Esophagus muscularis mucosa (tissue), 4 donors: ENCODE measurements at regions not wholly inside any gene's neighbourhood (a gene's known extent, or its start where the extent isn't known, plus 50 kb on each side); places are given as distances from the start of the nearest gene placed in this dataset.
"Not testable (repeated sequence)": the region's sequence is repeated elsewhere in the genome, so short reads cannot be mapped to it uniquely, and the experiment has no call there.

Experiments
- DNase-seq: peaks from one replicate; pipeline ENCODE4 v3.0.0-alpha.2; 2017; ENCODE audit errors: extremely low spot score
- H3K27ac ChIP-seq, 4 donors: fragments of 200-600 bp; sonication (generic); replicated peaks in 1 of 4; 1 replicate in 3 of 4; 2 replicates in 1 of 4; pipeline ENCODE4 v1.5.1; 2016 to 2019; ENCODE audit warnings: mild to moderate bottlenecking in 1 of 4
- H3K27me3 ChIP-seq, 4 donors: fragments of 200-600 bp; sonication (generic); one replicate each; pipeline versions ENCODE4 v1.5.1 to v1.6.0; 2016 to 2019
- H3K36me3 ChIP-seq, 4 donors: fragments of 200-600 bp; sonication (generic); one replicate each; pipeline ENCODE4 v1.5.1; 2016 to 2019
- H3K4me1 ChIP-seq, 4 donors: fragments of 200-600 bp; sonication (generic); one replicate each; pipeline ENCODE4 v1.5.1; 2016 to 2019
- H3K4me3 ChIP-seq, 4 donors: fragments of 200-600 bp; sonication (generic); 1 replicate in 2 of 4; 2 replicates in 2 of 4; pipeline ENCODE4 v1.5.1; 2016 to 2019; ENCODE audit warnings: mild to moderate bottlenecking in 4 of 4, moderate library complexity in 1 of 4
- H3K9me3 ChIP-seq, 4 donors: fragments of 200-600 bp; sonication (generic); 1 replicate in 3 of 4; 2 replicates in 1 of 4; pipeline ENCODE4 v1.5.1; 2016 to 2019
- CTCF ChIP-seq, 3 experiments: fragments of 200-600 bp in 2 of 3; fragments of 450-650 bp in 1 of 3; sonication (generic) in 2 of 3; IDR thresholded peaks; one replicate each; pipeline ENCODE4 v1.5.1; 2017 to 2019; ENCODE audit warnings: antibody characterized with exemption in 3 of 3, mild to moderate bottlenecking in 2 of 3, moderate library complexity in 1 of 3
- EP300 ChIP-seq: sonication (generic); formaldehyde crosslinking; IDR thresholded peaks from one replicate; pipeline ENCODE4 v1.6.1; 2017; ENCODE audit warnings: antibody characterized with exemption
- POLR2A ChIP-seq: fragments of 450-650 bp; IDR thresholded peaks from one replicate; pipeline ENCODE4 v1.6.1; 2017; ENCODE audit warnings: antibody characterized with exemption, moderate library complexity, mild to moderate bottlenecking, low read depth
- POLR2AphosphoS5 ChIP-seq, 2 donors: sonication (generic); formaldehyde crosslinking; IDR thresholded peaks; one replicate each; pipeline ENCODE4 v1.6.1; 2017; ENCODE audit warnings: antibody characterized with exemption in 2 of 2
- WGBS: methylation state at CpG from one replicate; pipeline ENCODE4 v1.1.5; 2018; 5-methylcytosine and 5-hydroxymethylcytosine counted together
- intact Hi-C: fragments of 100-400 bp; cut with DNase I; formaldehyde crosslinking; loops from one replicate; pipeline ENCODE4 v1.15.1; 2023

DNA sequence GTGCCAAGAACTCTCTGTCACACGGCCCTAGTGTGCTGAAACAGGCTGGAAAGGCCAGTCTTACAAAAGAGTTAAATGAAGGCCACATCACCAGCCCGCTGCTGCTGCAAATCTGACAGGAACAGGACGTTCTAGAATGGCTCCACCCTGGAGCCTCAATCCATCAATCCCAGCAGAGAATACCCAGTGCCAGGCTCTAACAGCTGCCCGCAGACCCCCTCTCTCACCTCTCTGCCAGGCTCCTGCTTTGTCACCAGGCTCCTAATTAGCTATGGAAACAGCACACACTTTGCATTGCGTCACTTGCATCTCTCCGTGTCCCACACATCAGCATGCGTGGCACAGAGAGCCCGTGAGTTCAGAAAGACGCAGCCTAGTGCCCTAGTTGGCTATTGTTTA is 314.1 kb downstream of the FOXO1 start:
- no peaks in the 10 kb centered on the region for H3K36me3 ChIP-seq
- H3K4me3 ChIP-seq = peak overlapping the region in 1 of 4 donors; percentile 4
- H3K4me1 ChIP-seq = peaks cover 20 to 59% (median 50%) of the 10 kb centered on the region in 4 donors
- 65% methylated on average over 9 of the region's 9 CpGs for WGBS
- peak overlapping the region; percentile 80 to 90 (median 83) for H3K27ac ChIP-seq
- no peaks in the 10 kb centered on the region for H3K27me3 ChIP-seq
- peak; percentile 93 for DNase-seq
- intact Hi-C loops = loop anchor here (5.0 kb wide), 1 partner anchor 315 kb away; the partner anchor contains the start of gene FOXO1
- no peaks in the 10 kb centered on the region for H3K9me3 ChIP-seq
- TF ChIP-seq CTCF (IDR thresholded peaks at IDR 0.05) (no peak), POLR2A (no peak), POLR2AphosphoS5 (IDR thresholded peaks at IDR 0.05) (peak; percentile 85), EP300 (peak; percentile 96)

GRCh38 chr13:40352802-40353562 is 313.5 kb downstream of the FOXO1 start:
- intact Hi-C loops = loop anchor here (5.0 kb wide), 1 partner anchor 314 kb away; the partner anchor contains the start of gene FOXO1
- H3K9me3 ChIP-seq = no peaks in the 10 kb centered on the region
- DNase-seq = no peak
- H3K4me1 ChIP-seq = peaks cover 20 to 55% (median 47%) of the 10 kb centered on the region in 4 donors
- peak overlapping the region; percentile 80 to 90 (median 83) for H3K27ac ChIP-seq
- H3K36me3 ChIP-seq = no peaks in the 10 kb centered on the region
- TF ChIP-seq POLR2AphosphoS5 (IDR thresholded peaks at IDR 0.05) (peak in 1 of 2 donors; percentile 38), POLR2A (no peak), EP300 (no peak), CTCF (IDR thresholded peaks at IDR 0.05) (no peak)
- WGBS = 44% methylated on average over 6 of the region's 6 CpGs
- peak overlapping the region in 1 of 4 donors; percentile 4 for H3K4me3 ChIP-seq
- H3K27me3 ChIP-seq = no peaks in the 10 kb centered on the region

DNA sequence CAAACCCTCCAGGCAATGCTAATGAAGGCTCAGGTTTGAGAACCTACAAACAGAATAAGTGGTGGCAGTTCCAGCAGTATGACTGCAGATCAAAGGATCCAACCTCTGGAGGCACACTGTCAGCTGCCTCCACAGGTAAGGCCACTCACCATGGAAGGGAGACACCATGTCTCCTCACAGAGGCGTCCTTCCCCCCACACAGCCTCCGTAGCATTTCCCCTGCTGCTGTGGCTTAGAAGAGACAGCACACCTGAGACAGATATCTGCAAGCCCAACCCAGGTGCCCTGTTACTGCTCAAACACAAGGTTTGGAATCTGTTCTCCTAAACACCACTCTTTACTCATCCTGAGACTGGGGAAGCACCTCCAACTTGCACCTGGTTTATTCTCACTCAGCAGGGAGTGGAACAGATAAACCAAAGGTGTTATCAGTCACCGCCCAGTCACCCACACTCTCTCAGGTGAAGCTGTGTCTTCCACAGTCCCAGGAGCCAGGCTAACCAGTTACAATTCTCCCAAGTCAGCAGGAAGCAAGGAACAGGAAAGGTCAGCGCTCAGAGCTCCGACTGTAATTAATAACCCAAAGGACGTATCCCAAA is 311.2 kb downstream of the FOXO1 start:
- TF ChIP-seq POLR2A = no peak
- TF ChIP-seq CTCF (IDR thresholded peaks at IDR 0.05) = no peak
- no peak for TF ChIP-seq EP300
- TF ChIP-seq POLR2AphosphoS5 (IDR thresholded peaks at IDR 0.05) = no peak
- H3K9me3 ChIP-seq = no peaks in the 10 kb centered on the region
- no peak overlapping the region for H3K4me3 ChIP-seq
- no peaks in the 10 kb centered on the region for H3K36me3 ChIP-seq
- no peaks in the 10 kb centered on the region for H3K27me3 ChIP-seq
- peaks cover 20 to 34% (median 32%) of the 10 kb centered on the region in 4 donors for H3K4me1 ChIP-seq
- no peak overlapping the region for H3K27ac ChIP-seq
- no peak for DNase-seq
- 90% methylated on average over 6 of the region's 6 CpGs for WGBS
- intact Hi-C loops = no loop called here

DNA sequence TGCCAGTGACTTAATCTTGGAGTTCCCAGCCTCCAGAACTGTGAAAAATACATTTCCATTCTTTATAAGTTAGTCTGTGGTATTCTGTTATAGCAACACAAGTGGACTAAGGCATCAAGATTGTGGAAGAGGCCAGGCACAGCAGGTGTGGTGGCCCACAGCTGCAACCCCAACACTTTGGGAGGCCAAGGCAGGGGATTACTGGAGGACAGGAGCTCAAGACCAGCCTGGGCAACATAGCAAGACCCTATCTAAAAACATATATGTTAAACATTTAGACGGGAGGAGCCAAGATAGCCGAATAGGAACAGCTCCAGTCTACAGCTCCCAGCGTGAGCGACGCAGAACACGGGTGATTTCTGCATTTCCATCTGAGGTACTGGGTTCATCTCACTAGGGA is 310.4 kb downstream of the FOXO1 start:
- no peak for TF ChIP-seq EP300
- TF ChIP-seq CTCF (IDR thresholded peaks at IDR 0.05) = no peak
- no peak for DNase-seq
- Histone ChIP-seq H3K27me3 (no peaks in the 10 kb centered on the region), H3K4me1 (peaks cover 16 to 26% (median 25%) of the 10 kb centered on the region in 4 donors), H3K36me3 (no peaks in the 10 kb centered on the region), H3K27ac (no peak overlapping the region), H3K9me3 (no peaks in the 10 kb centered on the region), H3K4me3 (no peak overlapping the region)
- WGBS = 93% methylated on average over 6 of the region's 6 CpGs
- intact Hi-C loops = no loop called here

GRCh38 chr13:40356458-40356857 is 310.0 kb downstream of the FOXO1 start:
- peaks cover 15 to 21% (median 21%) of the 10 kb centered on the region in 4 donors for H3K4me1 ChIP-seq
- H3K27me3 ChIP-seq, DNase-seq, H3K36me3 ChIP-seq, H3K4me3 ChIP-seq, H3K27ac ChIP-seq, H3K9me3 ChIP-seq, intact Hi-C loops: not testable (repeated sequence)
- WGBS = 86% methylated on average over 13 of the region's 22 CpGs
